Pulmonary artery endothelial cell (primary cell): ENCODE measurements at regions not wholly inside any gene's neighbourhood (a gene's known extent, or its start where the extent isn't known, plus 50 kb on each side); places are given as distances from the start of the nearest gene placed in this dataset.
"Not testable (repeated sequence)": the region's sequence is repeated elsewhere in the genome, so short reads cannot be mapped to it uniquely, and the experiment has no call there.

ENCODE experiments used
- DNase-seq: peaks from one replicate; pipeline ENCODE4 v3.0.0-alpha.2; 2011; ENCODE audit warnings: low read depth, low spot score

- no peak for DNase-seq
Measured at GRCh38 chr3:80350771-80351170, 583.0 kb upstream of the ROBO1 start.

- no peak for DNase-seq
Measured at GRCh38 chr3:80338366-80338765, 570.6 kb upstream of the ROBO1 start.

GRCh38 chr3:80334534-80334933 is 566.7 kb upstream of the ROBO1 start:
- no peak for DNase-seq

- DNase-seq: no peak
Measured at GRCh38 chr3:80331494-80332170, 563.8 kb upstream of the ROBO1 start.

- not testable (repeated sequence) for DNase-seq
Measured at GRCh38 chr3:80314541-80314940, 546.7 kb upstream of the ROBO1 start.

GRCh38 chr3:80308637-80309036 is 540.8 kb upstream of the ROBO1 start:
- DNase-seq: no peak

- DNase-seq: no peak
Measured at GRCh38 chr3:80307844-80308243, 540.0 kb upstream of the ROBO1 start.

- DNase-seq: no peak
Measured at GRCh38 chr3:80297720-80298119, 529.9 kb upstream of the ROBO1 start.

GRCh38 chr3:80285388-80285787 is 517.6 kb upstream of the ROBO1 start:
- DNase-seq: no peak

GRCh38 chr3:80283783-80284182 is 516.0 kb upstream of the ROBO1 start:
- DNase-seq: no peak

GRCh38 chr3:80278056-80278455 is 510.3 kb upstream of the ROBO1 start:
- DNase-seq: no peak

GRCh38 chr3:80275120-80275519 is 507.3 kb upstream of the ROBO1 start:
- DNase-seq: no peak

GRCh38 chr3:80263260-80263659 is 495.5 kb upstream of the ROBO1 start:
- no peak for DNase-seq

GRCh38 chr3:80261082-80261481 is 493.3 kb upstream of the ROBO1 start:
- DNase-seq: no peak

GRCh38 chr3:80259736-80260135 is 491.9 kb upstream of the ROBO1 start:
- DNase-seq: no peak

- no peak for DNase-seq
Measured at GRCh38 chr3:80252113-80252512, 484.3 kb upstream of the ROBO1 start.

- DNase-seq: no peak
Measured at GRCh38 chr3:80247766-80248165, 480.0 kb upstream of the ROBO1 start.

GRCh38 chr3:80244390-80244789 is 476.6 kb upstream of the ROBO1 start:
- DNase-seq: no peak

- DNase-seq: no peak
Measured at GRCh38 chr3:80241791-80242190, 474.0 kb upstream of the ROBO1 start.

- DNase-seq: no peak
Measured at GRCh38 chr3:80239301-80239700, 471.5 kb upstream of the ROBO1 start.

GRCh38 chr3:80238606-80239005 is 470.8 kb upstream of the ROBO1 start:
- DNase-seq: no peak

GRCh38 chr3:80238152-80238551 is 470.4 kb upstream of the ROBO1 start:
- DNase-seq: no peak

GRCh38 chr3:80234706-80235105 is 466.9 kb upstream of the ROBO1 start:
- no peak for DNase-seq

GRCh38 chr3:80233576-80233975 is 465.8 kb upstream of the ROBO1 start:
- no peak for DNase-seq
